ENCODE measurements at regions not wholly inside any gene's neighbourhood (a gene's known extent, or its start where the extent isn't known, plus 50 kb on each side); places are given as distances from the start of the nearest gene placed in this dataset.

GRCh38 chr9:13957089-13957488, 356.9 kb downstream of the NFIB start:
- peaks cover 5% of the 10 kb centered on the region for H3K4me1 ChIP-seq (ENCODE audit: insufficient read depth, low read length, poor library complexity, severe bottlenecking)
- no peaks in the 10 kb centered on the region for H3K27me3 ChIP-seq (replicated peaks; ENCODE audit: insufficient read depth, low read depth, low read length, poor library complexity)
- H3K4me3 ChIP-seq (ENCODE audit: low read depth, low read length, poor library complexity, severe bottlenecking): no peak overlapping the region
- H3K27ac ChIP-seq (ENCODE audit: low read depth, low read length, poor library complexity, severe bottlenecking): no peak overlapping the region
- no peaks in the 10 kb centered on the region for H3K36me3 ChIP-seq (ENCODE audit: insufficient read depth, low read length, poor library complexity, severe bottlenecking)
- TF ChIP-seq CTCF (conservative IDR thresholded peaks at IDR 0.05; ENCODE audit: low read depth, low read length): no peak
- no peak for TF ChIP-seq EZH2 (IDR thresholded peaks at IDR 0.05; ENCODE audit: borderline replicate concordance, low read depth, low read length, poor library complexity, severe bottlenecking)
- DNase-seq (ENCODE audit: low spot score): no peak
- no peaks in the 10 kb centered on the region for H3K9me3 ChIP-seq (ENCODE audit: low read depth, low read length, poor library complexity, severe bottlenecking)
- ChIA-PET CTCF (no interaction called here), POLR2A (ENCODE audit: low non-redundant PET) (no interaction called here)
- BruUV-seq (replicated peaks): no TSS peak
- intact Hi-C loops (cut with micrococcal nuclease; ENCODE audit: unreplicated experiment): no loop called here

GRCh38 chr9:13956107-13956506, 357.8 kb downstream of the NFIB start:
- DNase-seq (ENCODE audit: low spot score): no peak
- ChIA-PET CTCF (no interaction called here), POLR2A (ENCODE audit: low non-redundant PET) (no interaction called here)
- intact Hi-C loops (cut with micrococcal nuclease; ENCODE audit: unreplicated experiment): no loop called here
- no peaks in the 10 kb centered on the region for H3K36me3 ChIP-seq (ENCODE audit: insufficient read depth, low read length, poor library complexity, severe bottlenecking)
- TF ChIP-seq CTCF (conservative IDR thresholded peaks at IDR 0.05; ENCODE audit: low read depth, low read length) (no peak), EZH2 (IDR thresholded peaks at IDR 0.05; ENCODE audit: borderline replicate concordance, low read depth, low read length, poor library complexity, severe bottlenecking) (no peak)
- BruUV-seq (replicated peaks): no TSS peak
- H3K4me3 ChIP-seq (ENCODE audit: low read depth, low read length, poor library complexity, severe bottlenecking): no peak overlapping the region
- H3K27me3 ChIP-seq (replicated peaks; ENCODE audit: insufficient read depth, low read depth, low read length, poor library complexity): no peaks in the 10 kb centered on the region
- no peak overlapping the region for H3K27ac ChIP-seq (ENCODE audit: low read depth, low read length, poor library complexity, severe bottlenecking)
- H3K4me1 ChIP-seq (ENCODE audit: insufficient read depth, low read length, poor library complexity, severe bottlenecking): peaks cover 5% of the 10 kb centered on the region
- no peaks in the 10 kb centered on the region for H3K9me3 ChIP-seq (ENCODE audit: low read depth, low read length, poor library complexity, severe bottlenecking)

GRCh38 chr9:13952906-13953305, 361.0 kb downstream of the NFIB start:
- Histone ChIP-seq H3K4me1 (ENCODE audit: insufficient read depth, low read length, poor library complexity, severe bottlenecking) (peaks cover 5% of the 10 kb centered on the region), H3K27me3 (replicated peaks; ENCODE audit: insufficient read depth, low read depth, low read length, poor library complexity) (no peaks in the 10 kb centered on the region), H3K4me3 (ENCODE audit: low read depth, low read length, poor library complexity, severe bottlenecking) (no peak overlapping the region), H3K36me3 (ENCODE audit: insufficient read depth, low read length, poor library complexity, severe bottlenecking) (no peaks in the 10 kb centered on the region), H3K9me3 (ENCODE audit: low read depth, low read length, poor library complexity, severe bottlenecking) (no peaks in the 10 kb centered on the region), H3K27ac (ENCODE audit: low read depth, low read length, poor library complexity, severe bottlenecking) (no peak overlapping the region)
- no peak for DNase-seq (ENCODE audit: low spot score)
- BruUV-seq (replicated peaks): no TSS peak
- intact Hi-C loops (cut with micrococcal nuclease; ENCODE audit: unreplicated experiment): no loop called here
- TF ChIP-seq EZH2 (IDR thresholded peaks at IDR 0.05; ENCODE audit: borderline replicate concordance, low read depth, low read length, poor library complexity, severe bottlenecking): no peak
- no peak for TF ChIP-seq CTCF (conservative IDR thresholded peaks at IDR 0.05; ENCODE audit: low read depth, low read length)
- ChIA-PET CTCF (no interaction called here), POLR2A (ENCODE audit: low non-redundant PET) (no interaction called here)

All from A673 (cell line).